ENCODE measurements at regions not wholly inside any gene's neighbourhood (a gene's known extent, or its start where the extent isn't known, plus 50 kb on each side); places are given as distances from the start of the nearest gene placed in this dataset.

GRCh38 chr12:114612062-114612461 is 71.9 kb downstream of the TBX3 start:
- POLR2A ChIA-PET = no interaction called here
- TF ChIP-seq GATA2 (IDR thresholded peaks at IDR 0.05; ENCODE audit: insufficient read depth, insufficient read length, low read depth, low read length) (no peak), EZH2 (IDR thresholded peaks at IDR 0.05; ENCODE audit: borderline replicate concordance, low read depth, low read length, severe bottlenecking) (no peak), MAX (IDR thresholded peaks at IDR 0.05; ENCODE audit: insufficient read depth, insufficient read length) (no peak), MYC (IDR thresholded peaks at IDR 0.05; ENCODE audit: low read depth, low read length) (no peak)
- Histone ChIP-seq H3K27me3 (ENCODE audit: control insufficient read depth in 2 of 2, insufficient read depth in 2 of 2, low read length in 2 of 2) (no peaks in the 10 kb centered on the region), H3K9me3 (replicated peaks; ENCODE audit: control insufficient read depth, insufficient read depth, low read length) (no peaks in the 10 kb centered on the region), H3K4me3 (replicated peaks in 1 of 3; ENCODE audit: insufficient read depth in 1 of 3, low read depth in 1 of 3, low read length in 3 of 3) (no peak overlapping the region), H4K20me1 (replicated peaks; ENCODE audit: control insufficient read depth, extremely low read depth, insufficient read depth, low read length) (no peaks in the 10 kb centered on the region), H3K36me3 (ENCODE audit: control insufficient read depth in 2 of 2, extremely low read depth in 1 of 2, insufficient read depth in 2 of 2, low read length in 2 of 2) (no peaks in the 10 kb centered on the region), H3K79me2 (ENCODE audit: control insufficient read depth, insufficient read depth, low read length) (no peaks in the 10 kb centered on the region), H2AFZ (ENCODE audit: low read depth, low read length) (no peak overlapping the region), H3K9me1 (replicated peaks; ENCODE audit: control insufficient read depth, extremely low read depth, insufficient read depth, low read length) (no peaks in the 10 kb centered on the region), H3K4me1 (ENCODE audit: control insufficient read depth, extremely low read depth, insufficient read depth, low read length) (no peaks in the 10 kb centered on the region), H3K4me2 (ENCODE audit: insufficient read depth, low read length) (no peak overlapping the region), H3K9ac (replicated peaks; ENCODE audit: extremely low read depth, insufficient read depth, low read length) (no peak overlapping the region), H3K27ac (ENCODE audit: insufficient read depth, low read depth, low read length) (no peak overlapping the region)
- no TSS peak for BruUV-seq (replicated peaks)
- intact Hi-C loops (cut with micrococcal nuclease) (no loop called here), dilution Hi-C loops (cut with MboI; ENCODE audit: extremely low pct_ligation_motif_present, low sequenced_read_pairs) (no loop called here)
- no peak for FAIRE-seq
- DNase-seq (ENCODE audit: low read depth, low spot score) = no peak
- CTCF ChIA-PET = interaction anchor here (1.6 kb wide), 1 partner anchor 14 kb away, joined by 3 read pairs; no protein-coding TSS in a partner anchor

GRCh38 chr12:114611145-114612018 is 72.6 kb downstream of the TBX3 start:
- no peak overlapping the region for H3K4me3 ChIP-seq (replicated peaks in 1 of 3; ENCODE audit: insufficient read depth in 1 of 3, low read depth in 1 of 3, low read length in 3 of 3)
- no peak overlapping the region for H3K27ac ChIP-seq (ENCODE audit: insufficient read depth, low read depth, low read length)
- intact Hi-C loops (cut with micrococcal nuclease) (no loop called here), dilution Hi-C loops (cut with MboI; ENCODE audit: extremely low pct_ligation_motif_present, low sequenced_read_pairs) (no loop called here)
- no peak overlapping the region for H2AFZ ChIP-seq (ENCODE audit: low read depth, low read length)
- DNase-seq (ENCODE audit: low read depth, low spot score) = no peak
- H3K27me3 ChIP-seq (ENCODE audit: control insufficient read depth in 2 of 2, insufficient read depth in 2 of 2, low read length in 2 of 2) = no peaks in the 10 kb centered on the region
- no peaks in the 10 kb centered on the region for H3K9me3 ChIP-seq (replicated peaks; ENCODE audit: control insufficient read depth, insufficient read depth, low read length)
- no peak overlapping the region for H3K9ac ChIP-seq (replicated peaks; ENCODE audit: extremely low read depth, insufficient read depth, low read length)
- no peaks in the 10 kb centered on the region for H3K9me1 ChIP-seq (replicated peaks; ENCODE audit: control insufficient read depth, extremely low read depth, insufficient read depth, low read length)
- ChIA-PET POLR2A (no interaction called here), CTCF (interaction anchor here (1.6 kb wide), 1 partner anchor 14 kb away, joined by 3 read pairs; no protein-coding TSS in a partner anchor)
- no peak for FAIRE-seq
- H3K4me2 ChIP-seq (ENCODE audit: insufficient read depth, low read length) = no peak overlapping the region
- H3K79me2 ChIP-seq (ENCODE audit: control insufficient read depth, insufficient read depth, low read length) = no peaks in the 10 kb centered on the region
- no peaks in the 10 kb centered on the region for H3K4me1 ChIP-seq (ENCODE audit: control insufficient read depth, extremely low read depth, insufficient read depth, low read length)
- no peaks in the 10 kb centered on the region for H4K20me1 ChIP-seq (replicated peaks; ENCODE audit: control insufficient read depth, extremely low read depth, insufficient read depth, low read length)
- no peaks in the 10 kb centered on the region for H3K36me3 ChIP-seq (ENCODE audit: control insufficient read depth in 2 of 2, extremely low read depth in 1 of 2, insufficient read depth in 2 of 2, low read length in 2 of 2)
- no TSS peak for BruUV-seq (replicated peaks)
- TF ChIP-seq MAX (IDR thresholded peaks at IDR 0.05; ENCODE audit: insufficient read depth, insufficient read length) (no peak), MYC (IDR thresholded peaks at IDR 0.05; ENCODE audit: low read depth, low read length) (no peak), POLR2A (IDR thresholded peaks at IDR 0.05; ENCODE audit: low read depth, low read length) (no peak), GATA2 (IDR thresholded peaks at IDR 0.05; ENCODE audit: insufficient read depth, insufficient read length, low read depth, low read length) (no peak), JUN (IDR thresholded peaks at IDR 0.05; ENCODE audit: borderline replicate concordance, insufficient read depth, insufficient read length, low read depth) (no peak), FOS (IDR thresholded peaks at IDR 0.05; ENCODE audit: borderline replicate concordance, insufficient read depth, low read length) (no peak), EZH2 (IDR thresholded peaks at IDR 0.05; ENCODE audit: borderline replicate concordance, low read depth, low read length, severe bottlenecking) (no peak), POLR2AphosphoS5 (IDR thresholded peaks at IDR 0.05; ENCODE audit: insufficient read depth, low read depth, low read length) (no peak), CTCF (IDR thresholded peaks at IDR 0.05; ENCODE audit: extremely low read depth in 1 of 2, insufficient read depth in 1 of 2, low read depth in 1 of 2, low read length in 2 of 2) (no peak)
